Heart left ventricle (tissue), 13 donors: ENCODE measurements at regions not wholly inside any gene's neighbourhood (a gene's known extent, or its start where the extent isn't known, plus 50 kb on each side); places are given as distances from the start of the nearest gene placed in this dataset.

Source experiments
- CTCF ChIP-seq, 12 donors: fragments of 200-600 bp; sonication (generic) in 4 of 12; IDR thresholded peaks; one replicate each; pipeline versions ENCODE4 v1.5.0 to v1.8.0; 2018 to 2022; ENCODE audit warnings: antibody characterized with exemption in 12 of 12, mild to moderate bottlenecking in 5 of 12
- POLR2A ChIP-seq, 2 donors: fragments of 450-650 bp; IDR thresholded peaks; one replicate each; pipeline ENCODE4 v1.6.1; 2017; ENCODE audit warnings: antibody characterized with exemption in 2 of 2, mild to moderate bottlenecking in 2 of 2, moderate library complexity in 2 of 2
- donor health status: ischemic (EF 13 %, LVEDD 7.1; RV severe dilation, severe dysfunction).
- donor health status: DM: no; HTN: yes; CAD: no.
- donor health status: DM: no; HTN: no; CAD: no.
- donor health status: ischemic (EF 25% LVEDD 6.9; RV normal size, moderate dysfunction).
- donor health status: ischemic (EF 25% LVEDD 5.7; RV mildly dilated, moderate dysfunction).
- donor health status: ischemic (EF 35%, LVEDD 5.7; RV mildly dilated, moderate dysfunction).
- donor health status: nonischemic (EF 11% LVEDD 7.7; RV severe dilation, severe dysfunction).
- donor health status: DM: yes; HTN: yes; CAD: no.
- donor health status: PGD.
- donor health status: ischemic (EF 29% LVEDD 5.4; RV normal size, mild dysfunction).
- donor health status: nonischemic (EF 23%, LVEDD 6.1; RV moderate dilation, normal function).

GRCh38 chr10:16256336-16256735, 180.5 kb upstream of the PTER start:
- TF ChIP-seq CTCF (IDR thresholded peaks at IDR 0.05) (no peak), POLR2A (IDR thresholded peaks at IDR 0.05) (no peak)
